ENCODE measurements at regions not wholly inside any gene's neighbourhood (a gene's known extent, or its start where the extent isn't known, plus 50 kb on each side); places are given as distances from the start of the nearest gene placed in this dataset.

DNA sequence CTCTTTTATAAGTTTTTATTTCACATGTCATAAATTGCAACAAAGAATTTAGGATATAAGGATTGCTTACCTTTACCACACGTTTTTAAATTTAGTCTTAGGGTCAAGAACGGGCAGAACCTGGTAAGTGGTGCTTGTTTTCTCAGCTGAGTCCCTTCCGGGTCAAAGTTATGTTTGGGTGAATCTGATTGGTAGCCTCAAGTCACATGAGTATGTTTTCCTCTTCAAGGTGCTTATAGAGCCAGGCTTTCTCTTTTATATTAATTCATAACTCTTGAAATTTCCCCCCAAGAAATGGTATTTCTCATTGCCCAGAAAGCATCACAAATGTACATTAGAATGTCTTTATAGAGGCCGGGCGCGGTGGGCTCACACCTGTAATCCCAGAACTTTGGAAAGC lies 415.7 kb upstream of the ROBO2 start:
- no peak for DNase-seq (ENCODE audit: extremely low spot score, unreplicated experiment)
- Mint-ChIP-seq H3K9me3 (ENCODE audit: unreplicated experiment) (no peaks in the 10 kb centered on the region), H3K27ac (ENCODE audit: unreplicated experiment) (no peak overlapping the region), H3K4me3 (ENCODE audit: unreplicated experiment) (no peak overlapping the region), H3K27me3 (ENCODE audit: unreplicated experiment) (peaks cover 2% of the 10 kb centered on the region), H3K4me1 (ENCODE audit: unreplicated experiment) (no peaks in the 10 kb centered on the region), H3K36me3 (ENCODE audit: unreplicated experiment) (no peaks in the 10 kb centered on the region)
- TF ChIP-seq, protein P1, sequence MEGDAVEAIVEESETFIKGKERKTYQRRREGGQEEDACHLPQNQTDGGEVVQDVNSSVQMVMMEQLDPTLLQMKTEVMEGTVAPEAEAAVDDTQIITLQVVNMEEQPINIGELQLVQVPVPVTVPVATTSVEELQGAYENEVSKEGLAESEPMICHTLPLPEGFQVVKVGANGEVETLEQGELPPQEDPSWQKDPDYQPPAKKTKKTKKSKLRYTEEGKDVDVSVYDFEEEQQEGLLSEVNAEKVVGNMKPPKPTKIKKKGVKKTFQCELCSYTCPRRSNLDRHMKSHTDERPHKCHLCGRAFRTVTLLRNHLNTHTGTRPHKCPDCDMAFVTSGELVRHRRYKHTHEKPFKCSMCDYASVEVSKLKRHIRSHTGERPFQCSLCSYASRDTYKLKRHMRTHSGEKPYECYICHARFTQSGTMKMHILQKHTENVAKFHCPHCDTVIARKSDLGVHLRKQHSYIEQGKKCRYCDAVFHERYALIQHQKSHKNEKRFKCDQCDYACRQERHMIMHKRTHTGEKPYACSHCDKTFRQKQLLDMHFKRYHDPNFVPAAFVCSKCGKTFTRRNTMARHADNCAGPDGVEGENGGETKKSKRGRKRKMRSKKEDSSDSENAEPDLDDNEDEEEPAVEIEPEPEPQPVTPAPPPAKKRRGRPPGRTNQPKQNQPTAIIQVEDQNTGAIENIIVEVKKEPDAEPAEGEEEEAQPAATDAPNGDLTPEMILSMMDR (IDR thresholded peaks at IDR 0.05), result no peak

DNA sequence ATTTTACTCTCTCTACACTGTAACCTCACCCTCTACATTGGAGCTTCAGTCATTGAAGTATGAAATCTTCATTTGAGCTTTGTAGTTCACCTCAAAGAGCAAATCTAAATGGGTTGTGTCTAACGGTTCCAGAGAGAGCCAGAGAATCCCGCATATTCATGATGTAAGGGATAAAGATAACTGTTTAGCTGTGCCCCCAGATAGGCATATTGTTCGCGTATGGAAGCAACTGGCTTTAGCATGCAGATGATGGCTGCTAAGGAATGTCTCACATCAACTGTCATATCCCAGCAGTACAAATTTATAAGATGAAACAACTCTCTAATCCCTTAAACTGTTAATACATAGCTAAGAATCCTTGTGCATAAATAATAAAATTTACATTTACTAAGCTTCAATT lies 412.7 kb upstream of the ROBO2 start:
- no peak for DNase-seq (ENCODE audit: extremely low spot score, unreplicated experiment)
- TF ChIP-seq, protein P1 (IDR thresholded peaks at IDR 0.05), result no peak
- no peak overlapping the region for H3K4me3 Mint-ChIP-seq (ENCODE audit: unreplicated experiment)
- H3K36me3 Mint-ChIP-seq (ENCODE audit: unreplicated experiment), result no peaks in the 10 kb centered on the region
- no peaks in the 10 kb centered on the region for H3K9me3 Mint-ChIP-seq (ENCODE audit: unreplicated experiment)
- peaks cover 2% of the 10 kb centered on the region for H3K27me3 Mint-ChIP-seq (ENCODE audit: unreplicated experiment)
- H3K27ac Mint-ChIP-seq (ENCODE audit: unreplicated experiment), result no peak overlapping the region
- H3K4me1 Mint-ChIP-seq (ENCODE audit: unreplicated experiment), result no peaks in the 10 kb centered on the region

DNA sequence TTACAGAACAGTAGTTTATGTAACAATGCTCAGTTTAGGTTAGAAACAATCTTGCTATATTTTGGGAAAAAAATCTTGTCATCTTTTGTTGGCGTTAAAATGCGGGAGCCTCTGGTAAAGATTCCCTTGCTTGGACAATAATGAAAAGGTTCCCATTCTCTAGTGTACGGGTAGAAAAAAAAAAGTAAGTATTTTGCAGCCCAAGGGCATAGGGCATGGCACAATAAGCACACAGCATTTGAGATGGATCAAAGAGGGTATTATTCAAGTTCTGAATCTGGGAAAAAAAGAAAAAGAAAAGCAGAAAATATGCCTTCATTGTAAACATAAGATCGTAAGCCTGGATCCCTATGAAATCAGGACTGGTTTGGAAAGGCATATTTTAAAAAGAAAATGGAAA lies 408.6 kb upstream of the ROBO2 start:
- no peak overlapping the region for H3K4me3 Mint-ChIP-seq (ENCODE audit: unreplicated experiment)
- peaks cover 2% of the 10 kb centered on the region for H3K27me3 Mint-ChIP-seq (ENCODE audit: unreplicated experiment)
- no peak overlapping the region for H3K27ac Mint-ChIP-seq (ENCODE audit: unreplicated experiment)
- TF ChIP-seq, protein P1 (IDR thresholded peaks at IDR 0.05), result no peak
- H3K4me1 Mint-ChIP-seq (ENCODE audit: unreplicated experiment), result no peaks in the 10 kb centered on the region
- H3K9me3 Mint-ChIP-seq (ENCODE audit: unreplicated experiment), result no peaks in the 10 kb centered on the region
- no peaks in the 10 kb centered on the region for H3K36me3 Mint-ChIP-seq (ENCODE audit: unreplicated experiment)
- DNase-seq (ENCODE audit: extremely low spot score, unreplicated experiment), result no peak

DNA sequence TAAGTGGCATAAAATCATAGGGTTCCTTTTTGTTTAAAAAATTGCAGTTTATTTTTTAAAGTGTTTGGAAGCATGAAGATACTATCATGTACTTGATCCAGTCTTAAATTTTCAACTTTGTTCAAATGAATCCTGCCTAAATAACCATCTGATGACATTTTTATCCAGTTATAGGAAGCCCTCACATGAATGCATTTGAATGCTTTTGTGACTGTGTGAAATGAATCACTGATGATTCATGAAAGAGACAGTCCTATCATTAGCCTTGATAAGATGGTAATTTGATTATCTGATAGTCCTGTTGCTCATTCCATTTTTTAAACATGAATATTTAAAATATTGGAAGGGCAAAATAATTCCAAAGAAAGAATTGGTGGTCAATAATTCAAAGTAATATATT lies 401.9 kb upstream of the ROBO2 start:
- no peak overlapping the region for H3K27ac Mint-ChIP-seq (ENCODE audit: unreplicated experiment)
- no peaks in the 10 kb centered on the region for H3K36me3 Mint-ChIP-seq (ENCODE audit: unreplicated experiment)
- no peaks in the 10 kb centered on the region for H3K4me1 Mint-ChIP-seq (ENCODE audit: unreplicated experiment)
- no peak for DNase-seq (ENCODE audit: extremely low spot score, unreplicated experiment)
- no peaks in the 10 kb centered on the region for H3K9me3 Mint-ChIP-seq (ENCODE audit: unreplicated experiment)
- H3K4me3 Mint-ChIP-seq (ENCODE audit: unreplicated experiment), result no peak overlapping the region
- H3K27me3 Mint-ChIP-seq (ENCODE audit: unreplicated experiment), result no peaks in the 10 kb centered on the region
- TF ChIP-seq, protein P1 (IDR thresholded peaks at IDR 0.05), result no peak

DNA sequence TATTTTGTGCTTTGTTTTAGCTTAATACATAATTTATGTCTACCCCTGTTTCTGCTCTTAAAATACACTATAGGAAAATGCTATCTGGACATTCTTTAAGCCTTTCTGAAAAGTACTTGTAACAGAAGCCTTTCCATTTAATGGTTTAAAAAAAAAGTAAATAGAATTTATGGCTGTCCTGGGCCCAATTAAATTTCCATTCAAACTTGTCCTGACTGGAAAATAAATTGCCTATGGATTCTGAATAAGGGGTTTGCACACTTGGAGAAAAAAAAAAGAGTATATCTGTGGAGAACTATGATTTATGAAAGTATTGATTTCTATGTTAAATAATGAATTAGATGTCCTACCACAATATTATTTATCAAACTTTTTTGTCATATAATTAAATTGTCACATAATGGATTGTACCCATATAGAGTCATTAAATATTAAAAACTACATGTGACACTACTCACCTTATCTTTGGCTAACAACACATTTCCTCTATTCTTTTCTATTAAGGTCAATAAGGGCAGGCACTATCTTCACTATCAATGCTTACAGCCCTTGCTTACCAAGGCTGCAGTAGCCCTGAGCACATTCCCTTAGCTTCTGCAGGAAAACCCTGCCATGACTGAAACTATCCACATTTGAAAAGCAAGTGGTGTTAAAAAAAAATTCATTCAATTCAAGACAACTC lies 396.1 kb upstream of the ROBO2 start:
- H3K4me3 Mint-ChIP-seq (ENCODE audit: unreplicated experiment), result no peak overlapping the region
- TF ChIP-seq, protein P1 (IDR thresholded peaks at IDR 0.05), result no peak
- H3K27ac Mint-ChIP-seq (ENCODE audit: unreplicated experiment), result no peak overlapping the region
- H3K9me3 Mint-ChIP-seq (ENCODE audit: unreplicated experiment), result no peaks in the 10 kb centered on the region
- H3K36me3 Mint-ChIP-seq (ENCODE audit: unreplicated experiment), result no peaks in the 10 kb centered on the region
- no peaks in the 10 kb centered on the region for H3K4me1 Mint-ChIP-seq (ENCODE audit: unreplicated experiment)
- peaks cover 4% of the 10 kb centered on the region for H3K27me3 Mint-ChIP-seq (ENCODE audit: unreplicated experiment)
- DNase-seq (ENCODE audit: extremely low spot score, unreplicated experiment), result no peak

Measured in osteocyte (in vitro differentiated cells).